K562 (cell line): ENCODE measurements at regions not wholly inside any gene's neighbourhood (a gene's known extent, or its start where the extent isn't known, plus 50 kb on each side); places are given as distances from the start of the nearest gene placed in this dataset.
A peak's percentile ranks its signal among the peaks of the same experiment; 100 is the strongest.

Source experiments
- ATAC-seq: fragments of 200-7000 bp; cut with Tn5 transposase; 3 replicates; pipeline ENCODE4 v1.9.1; 2020; ENCODE audit warnings: moderate library complexity
- BruUV-seq: library from RNA; stranded (reverse); fragments of 400-500 nt; replicated peaks from 2 replicates; lab custom pipeline; 2021; lab: Mats Ljungman, UMichigan
- CTCF ChIA-PET: fragments of 300-600 bp; formaldehyde crosslinking; extraction: SDS; loops from one replicate; lab custom pipeline; 2021; ENCODE audit warnings: low intra/inter-chr PET ratio; lab: Yijun Ruan, JAX
- POLR2A ChIA-PET: fragments of 300-600, 350-650 bp; sonication (Branson Sonifier 250); formaldehyde crosslinking; extraction: SDS; loops from one replicate; lab custom pipeline; 2021; ENCODE audit warnings: antibody characterized with exemption, inconsistent platforms; lab: Yijun Ruan, JAX
- DNase-seq, 4 experiments: peaks; one replicate each; pipeline versions ENCODE4 v3.0.0 to v3.0.0-alpha.2; 2011 to 2018; ENCODE audit warnings: low spot score in 3 of 4, mixed read lengths in 3 of 4; ENCODE audit errors: extremely low read depth in 1 of 4
- FAIRE-seq: peaks from 2 replicates; lab custom pipeline; 2011; peaks lifted over from hg19 to GRCh38; lab: Jason Lieb, UNC
- H2AFZ ChIP-seq: 2 replicates; pipeline ENCODE4 v1.6.0; 2011; ENCODE audit warnings: low read depth, low read length, control low read depth, inconsistent platforms
- H3K27ac ChIP-seq: fragments of 200-600 bp; 3 replicates; pipeline ENCODE4 v1.8.0; 2011; ENCODE audit warnings: low read depth, mild to moderate bottlenecking, control low read depth, inconsistent platforms, low read length, moderate library complexity, mixed read lengths; ENCODE audit errors: extremely low read depth
- H3K27me3 ChIP-seq, 2 experiments: fragments of 300-600 bp in 1 of 2; 2 replicates in 1 of 2; 3 replicates in 1 of 2; pipeline versions ENCODE4 v1.6.0 to v1.8.0; 2011; ENCODE audit warnings: inconsistent platforms in 2 of 2, low read length in 2 of 2, mild to moderate bottlenecking in 1 of 2, mixed read lengths in 1 of 2, moderate library complexity in 1 of 2; ENCODE audit not compliant: control insufficient read depth in 2 of 2, insufficient read depth in 2 of 2
- H3K36me3 ChIP-seq: fragments of 300-600 bp; 3 replicates; pipeline ENCODE4 v1.8.0; 2011; ENCODE audit warnings: mild to moderate bottlenecking, low read length, inconsistent platforms; ENCODE audit not compliant: control insufficient read depth, insufficient read depth
- H3K4me1 ChIP-seq, 2 experiments: fragments of 200-600 bp in 1 of 2; replicated peaks in 1 of 2; 2 replicates in 1 of 2; 3 replicates in 1 of 2; pipeline versions ENCODE4 v1.5.1 to v1.8.0; 2011; ENCODE audit warnings: inconsistent platforms in 2 of 2, low read length in 2 of 2, mild to moderate bottlenecking in 1 of 2, mixed read lengths in 1 of 2, moderate library complexity in 1 of 2; ENCODE audit not compliant: control insufficient read depth in 2 of 2, insufficient read depth in 2 of 2
- H3K4me2 ChIP-seq: 2 replicates; pipeline ENCODE4 v1.6.1; 2011; ENCODE audit warnings: low read length, control low read depth, inconsistent platforms, mixed read lengths; ENCODE audit not compliant: insufficient read depth
- H3K4me3 ChIP-seq: fragments of 200-600 bp; sonication (generic), shearing (Covaris generic); 2 replicates; pipeline ENCODE4 v1.5.1; 2016; ENCODE audit warnings: control low read depth, inconsistent platforms
- H3K79me2 ChIP-seq: fragments of 200-600 bp; 3 replicates; pipeline ENCODE4 v1.8.0; 2011; ENCODE audit warnings: low read length, inconsistent platforms; ENCODE audit not compliant: control insufficient read depth, insufficient read depth
- H3K9ac ChIP-seq, 2 experiments: 2 replicates each; pipeline versions ENCODE4 v1.6.0 to v1.6.1; 2011; ENCODE audit warnings: low read depth in 2 of 2, low read length in 2 of 2, control low read depth in 1 of 2, inconsistent platforms in 1 of 2, mild to moderate bottlenecking in 1 of 2, mixed read lengths in 1 of 2; ENCODE audit not compliant: insufficient read depth in 1 of 2
- H3K9me1 ChIP-seq: one replicate; pipeline ENCODE4 v1.6.0; 2011; ENCODE audit warnings: inconsistent platforms, mild to moderate bottlenecking, low read length, moderate library complexity; ENCODE audit not compliant: control insufficient read depth, insufficient read depth
- H3K9me3 ChIP-seq: replicated peaks from 2 replicates; pipeline ENCODE4 v1.5.1; 2011; ENCODE audit warnings: low read depth, low read length, inconsistent platforms; ENCODE audit not compliant: control insufficient read depth, insufficient read depth
- H4K20me1 ChIP-seq: replicated peaks from 2 replicates; pipeline ENCODE4 v1.6.1; 2011; ENCODE audit warnings: low read length, inconsistent platforms, mixed read lengths; ENCODE audit not compliant: control insufficient read depth, insufficient read depth
- BMI1 ChIP-seq: fragments of 150-350 bp; IDR thresholded peaks from 2 replicates; pipeline ENCODE4 v1.6.1; 2014; ENCODE audit warnings: low read length
- CCNT2 ChIP-seq: IDR thresholded peaks from 2 replicates; pipeline ENCODE4 v1.6.1; 2011; ENCODE audit warnings: borderline replicate concordance, low read depth, mild to moderate bottlenecking, moderate library complexity, mixed read lengths, low read length; ENCODE audit not compliant: insufficient read length; ENCODE audit errors: extremely low read depth
- HNRNPLL ChIP-seq: fragments of 200-400 bp; formaldehyde crosslinking; IDR thresholded peaks from 2 replicates; pipeline ENCODE4 v1.6.1; 2017; ENCODE audit warnings: low read length, low read depth, mild to moderate bottlenecking; ENCODE audit not compliant: poor library complexity, severe bottlenecking
- IRF9 ChIP-seq: fragments of 450-650 bp; IDR thresholded peaks from 2 replicates; pipeline ENCODE4 v1.6.1; 2016; ENCODE audit warnings: missing biosample characterization, missing genetic modification characterization
- KDM1A ChIP-seq, 2 experiments: fragments of 450-650 bp; IDR thresholded peaks; 2 replicates each; pipeline ENCODE4 v1.6.1; 2016; ENCODE audit warnings: mild to moderate bottlenecking in 2 of 2
- KLF1 ChIP-seq: fragments of 450-650 bp; IDR thresholded peaks from 2 replicates; pipeline ENCODE4 v1.6.1; 2016; ENCODE audit warnings: missing genetic modification characterization, missing compliant biosample characterization
- MTA3 ChIP-seq: fragments of 450-650 bp; formaldehyde crosslinking; IDR thresholded peaks from 2 replicates; pipeline ENCODE4 v1.6.1; 2017; ENCODE audit warnings: mild to moderate bottlenecking, borderline replicate concordance
- PML ChIP-seq: IDR thresholded peaks from 2 replicates; pipeline ENCODE4 v1.6.1; 2012; ENCODE audit warnings: low read length, inconsistent platforms
- ZKSCAN3 ChIP-seq: fragments of 250-450 bp; sonication (Bioruptor Pico); IDR thresholded peaks from 2 replicates; pipeline ENCODE4 v1.4.0; 2020
- ZNF316 ChIP-seq: fragments of 450-650 bp; IDR thresholded peaks from 2 replicates; pipeline ENCODE4 v1.6.1; 2016
- ZNF512 ChIP-seq: IDR thresholded peaks from 2 replicates; pipeline ENCODE4 v1.6.1; 2016; ENCODE audit warnings: missing genetic modification characterization, missing compliant biosample characterization
- WGBS: fragments of 100-300 bp; shearing (Covaris generic); methylation state at CpG from one replicate; pipeline ENCODE4 v1.1.6; 2016; ENCODE audit warnings: low coverage, mixed read lengths; ENCODE audit not compliant: insufficient coverage; ENCODE audit errors: missing lambda C conversion rate; 5-methylcytosine and 5-hydroxymethylcytosine counted together
- in situ Hi-C: fragments of 300-500 bp; cut with MboI; formaldehyde crosslinking; loops from 4 replicates; pipeline ENCODE4 v1.15.0; 2018; ENCODE audit warnings: inconsistent platforms, mixed read lengths
- intact Hi-C: fragments of 100-400 bp; cut with micrococcal nuclease; formaldehyde crosslinking; loops from 2 replicates; pipeline ENCODE4 v1.14.2; 2022
- TF ChIP-seq, protein P1 (sequence below), 2 experiments: IDR thresholded peaks; 2 replicates each; pipeline ENCODE4 v1.6.1; 2011; ENCODE audit warnings: borderline replicate concordance in 1 of 2, control low read depth in 1 of 2, low read depth in 1 of 2, low read length in 1 of 2, mild to moderate bottlenecking in 1 of 2, mixed read lengths in 1 of 2, moderate library complexity in 1 of 2; ENCODE audit not compliant: insufficient read depth in 1 of 2, insufficient read length in 1 of 2, poor library complexity in 1 of 2, severe bottlenecking in 1 of 2; ENCODE audit errors: extremely low read depth in 1 of 2
- TF ChIP-seq, protein P2 (sequence below): sonication (generic); IDR thresholded peaks from 2 replicates; pipeline ENCODE4 v1.6.1; 2016

GRCh38 chr5:165695796-165696195 lies 2190.4 kb downstream of the MAT2B start:
- H3K9me3 ChIP-seq: no peaks in the 10 kb centered on the region

DNA sequence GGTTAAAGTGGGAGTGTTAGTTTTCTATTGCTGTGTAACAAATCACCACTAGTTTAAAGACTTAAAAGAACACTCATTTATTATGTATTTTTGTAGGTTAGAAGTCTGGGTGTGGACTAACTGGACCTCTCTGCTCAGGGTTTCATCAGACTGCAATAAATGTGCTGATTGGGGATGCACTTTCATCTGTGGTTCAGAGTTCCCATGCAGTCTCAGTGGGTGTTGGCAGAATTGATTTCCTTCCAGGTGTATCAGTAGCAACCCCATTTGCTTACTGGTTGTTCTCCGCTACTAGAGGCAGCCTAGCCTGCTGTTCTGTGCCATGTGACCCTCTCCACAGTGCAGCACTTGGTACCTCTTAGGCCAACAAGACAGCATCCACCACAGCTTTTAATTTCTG lies 2200.5 kb downstream of the MAT2B start:
- intact Hi-C loops (no loop called here), in situ Hi-C loops (no loop called here)
- Histone ChIP-seq H4K20me1 (no peaks in the 10 kb centered on the region), H3K4me2 (no peak overlapping the region), H3K27ac (no peak overlapping the region), H3K79me2 (no peaks in the 10 kb centered on the region), H3K4me3 (no peak overlapping the region), H3K9ac (no peak overlapping the region), H3K27me3 (no peaks in the 10 kb centered on the region), H3K9me1 (no peaks in the 10 kb centered on the region), H2AFZ (no peak overlapping the region), H3K4me1 (no peaks in the 10 kb centered on the region), H3K9me3 (no peaks in the 10 kb centered on the region), H3K36me3 (no peaks in the 10 kb centered on the region)
- POLR2A ChIA-PET: no interaction called here
- no TSS peak for BruUV-seq
- FAIRE-seq (no peak), ATAC-seq (no peak), DNase-seq (no peak)
- 0% methylated on average over 1 of the region's 1 CpG for WGBS
- CTCF ChIA-PET: no interaction called here
- TF ChIP-seq PML (no peak), MTA3 (no peak), CCNT2 (no peak), IRF9 (tag) (no peak), KDM1A (IDR thresholded peaks at IDR 0.05) (no peak), ZNF512 (tag) (no peak), BMI1 (no peak), HNRNPLL (no peak), ZKSCAN3 (CRISPR knock-in tag) (no peak)
- TF ChIP-seq, protein P1, sequence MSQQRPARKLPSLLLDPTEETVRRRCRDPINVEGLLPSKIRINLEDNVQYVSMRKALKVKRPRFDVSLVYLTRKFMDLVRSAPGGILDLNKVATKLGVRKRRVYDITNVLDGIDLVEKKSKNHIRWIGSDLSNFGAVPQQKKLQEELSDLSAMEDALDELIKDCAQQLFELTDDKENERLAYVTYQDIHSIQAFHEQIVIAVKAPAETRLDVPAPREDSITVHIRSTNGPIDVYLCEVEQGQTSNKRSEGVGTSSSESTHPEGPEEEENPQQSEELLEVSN (IDR thresholded peaks at IDR 0.05; ENCODE audit: borderline replicate concordance in 1 of 2, extremely low read depth in 1 of 2, insufficient read depth in 1 of 2, insufficient read length in 1 of 2, low read depth in 1 of 2, low read length in 1 of 2, poor library complexity in 1 of 2, severe bottlenecking in 1 of 2): no peak
- TF ChIP-seq, protein P2, sequence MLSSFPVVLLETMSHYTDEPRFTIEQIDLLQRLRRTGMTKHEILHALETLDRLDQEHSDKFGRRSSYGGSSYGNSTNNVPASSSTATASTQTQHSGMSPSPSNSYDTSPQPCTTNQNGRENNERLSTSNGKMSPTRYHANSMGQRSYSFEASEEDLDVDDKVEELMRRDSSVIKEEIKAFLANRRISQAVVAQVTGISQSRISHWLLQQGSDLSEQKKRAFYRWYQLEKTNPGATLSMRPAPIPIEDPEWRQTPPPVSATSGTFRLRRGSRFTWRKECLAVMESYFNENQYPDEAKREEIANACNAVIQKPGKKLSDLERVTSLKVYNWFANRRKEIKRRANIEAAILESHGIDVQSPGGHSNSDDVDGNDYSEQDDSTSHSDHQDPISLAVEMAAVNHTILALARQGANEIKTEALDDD: no peak

More at GRCh38 chr5:165695796-165696195, 2190.4 kb downstream of the MAT2B start:
- H3K4me3 ChIP-seq: no peak overlapping the region
- ATAC-seq (no peak), DNase-seq (no peak), FAIRE-seq (no peak)
- H4K20me1 ChIP-seq: no peaks in the 10 kb centered on the region
- intact Hi-C loops (no loop called here), in situ Hi-C loops (no loop called here)
- POLR2A ChIA-PET: no interaction called here
- no peaks in the 10 kb centered on the region for H3K36me3 ChIP-seq
- no TSS peak for BruUV-seq
- H3K4me1 ChIP-seq: no peaks in the 10 kb centered on the region
- H2AFZ ChIP-seq: no peak overlapping the region
- TF ChIP-seq ZNF316: 0 out of 2 replicates have a peak, but pooled peaks have one; percentile 21
- TF ChIP-seq KLF1 (tag): no peak
- H3K9me1 ChIP-seq: no peaks in the 10 kb centered on the region
- H3K79me2 ChIP-seq: no peaks in the 10 kb centered on the region
- H3K4me2 ChIP-seq: no peak overlapping the region
- H3K9ac ChIP-seq: no peak overlapping the region
- CTCF ChIA-PET: no interaction called here
- 0% methylated on average over 1 of the region's 1 CpG for WGBS
- H3K27me3 ChIP-seq: no peaks in the 10 kb centered on the region
- no peak overlapping the region for H3K27ac ChIP-seq
